Activated CD4-positive, alpha-beta T cell treated with anti-CD3 and anti-CD28 coated beads, Interleukin-2, Interleukin-4, amounts not matched to agents 100 ng/mL and 50 ng/mL, durations not matched to agents 16 hours and 8 hours (primary cell): ENCODE measurements at regions not wholly inside any gene's neighbourhood (a gene's known extent, or its start where the extent isn't known, plus 50 kb on each side); places are given as distances from the start of the nearest gene placed in this dataset.

Experiments used
- DNase-seq: peaks from one replicate; pipeline ENCODE4 v3.0.0-alpha.2; 2020; ENCODE audit warnings: low spot score

- DNase-seq: no peak
These were observed 287.8 kb downstream of the ZEB1 start for GRCh38 chr10:31606841-31607240.

- no peak for DNase-seq
These were observed 287.0 kb downstream of the ZEB1 start for GRCh38 chr10:31605861-31606525.

- DNase-seq: no peak
These were observed 286.4 kb downstream of the ZEB1 start for GRCh38 chr10:31605426-31605825.

GRCh38 chr10:31604646-31605170, 285.7 kb downstream of the ZEB1 start:
- no peak for DNase-seq

- no peak for DNase-seq
These were observed 285.1 kb downstream of the ZEB1 start for GRCh38 chr10:31604096-31604495.

GRCh38 chr10:31603235-31604087, 284.4 kb downstream of the ZEB1 start:
- peak; percentile 93 for DNase-seq

GRCh38 chr10:31602541-31603234, 283.7 kb downstream of the ZEB1 start:
- no peak for DNase-seq

GRCh38 chr10:31601136-31601535, 282.1 kb downstream of the ZEB1 start:
- DNase-seq: no peak

- DNase-seq: no peak
These were observed 280.8 kb downstream of the ZEB1 start for GRCh38 chr10:31599626-31600504.

GRCh38 chr10:31596765-31597164, 277.7 kb downstream of the ZEB1 start:
- DNase-seq: no peak

GRCh38 chr10:31595992-31596391, 277.0 kb downstream of the ZEB1 start:
- DNase-seq: no peak

- DNase-seq: no peak
These were observed 275.4 kb downstream of the ZEB1 start for GRCh38 chr10:31594347-31594873.

- no peak for DNase-seq
These were observed 274.1 kb downstream of the ZEB1 start for GRCh38 chr10:31593124-31593523.

- no peak for DNase-seq
These were observed 272.6 kb downstream of the ZEB1 start for GRCh38 chr10:31591569-31591968.

- no peak for DNase-seq
These were observed 271.2 kb downstream of the ZEB1 start for GRCh38 chr10:31590023-31590800.

- DNase-seq: no peak
These were observed 268.7 kb downstream of the ZEB1 start for GRCh38 chr10:31587691-31588090.

- DNase-seq: no peak
These were observed 268.0 kb downstream of the ZEB1 start for GRCh38 chr10:31586723-31587638.

GRCh38 chr10:31584876-31585275, 265.9 kb downstream of the ZEB1 start:
- no peak for DNase-seq

- DNase-seq: no peak
These were observed 265.1 kb downstream of the ZEB1 start for GRCh38 chr10:31584098-31584631.
